ENCODE measurements at regions not wholly inside any gene's neighbourhood (a gene's known extent, or its start where the extent isn't known, plus 50 kb on each side); places are given as distances from the start of the nearest gene placed in this dataset.

- peaks cover 3% of the 10 kb centered on the region for H3K4me1 ChIP-seq
- intact Hi-C loops (cut with DNase I) = no loop called here
- no peaks in the 10 kb centered on the region for H3K36me3 ChIP-seq
- no peak for DNase-seq (ENCODE audit: extremely low spot score in 2 of 2)
- no peaks in the 10 kb centered on the region for H3K27me3 ChIP-seq
- no peak overlapping the region for H3K4me3 ChIP-seq
- no peaks in the 10 kb centered on the region for H3K9me3 ChIP-seq
- TF ChIP-seq CTCF (IDR thresholded peaks at IDR 0.05) = no peak
- no peak for TF ChIP-seq POLR2A (IDR thresholded peaks at IDR 0.05)
- no peak for TF ChIP-seq POLR2AphosphoS5 (IDR thresholded peaks at IDR 0.05; ENCODE audit: insufficient read depth in 1 of 2, low read depth in 1 of 2)
- no peak overlapping the region for H3K27ac ChIP-seq
These were observed 158.8 kb upstream of the AADAT start for GRCh38 chr4:170248576-170248975.

GRCh38 chr4:170248029-170248428, 158.3 kb upstream of the AADAT start:
- H3K9me3 ChIP-seq = no peaks in the 10 kb centered on the region
- no peaks in the 10 kb centered on the region for H3K27me3 ChIP-seq
- intact Hi-C loops (cut with DNase I) = no loop called here
- TF ChIP-seq CTCF (IDR thresholded peaks at IDR 0.05) (no peak), POLR2AphosphoS5 (IDR thresholded peaks at IDR 0.05; ENCODE audit: insufficient read depth in 1 of 2, low read depth in 1 of 2) (no peak), POLR2A (IDR thresholded peaks at IDR 0.05) (no peak)
- no peak overlapping the region for H3K4me3 ChIP-seq
- DNase-seq (ENCODE audit: extremely low spot score in 2 of 2) = no peak
- peaks cover 8% of the 10 kb centered on the region for H3K4me1 ChIP-seq
- no peak overlapping the region for H3K27ac ChIP-seq
- H3K36me3 ChIP-seq = no peaks in the 10 kb centered on the region

GRCh38 chr4:170247596-170247995, 157.8 kb upstream of the AADAT start:
- H3K9me3 ChIP-seq = no peaks in the 10 kb centered on the region
- TF ChIP-seq POLR2AphosphoS5 (IDR thresholded peaks at IDR 0.05; ENCODE audit: insufficient read depth in 1 of 2, low read depth in 1 of 2) (no peak), CTCF (IDR thresholded peaks at IDR 0.05) (no peak), POLR2A (IDR thresholded peaks at IDR 0.05) (no peak)
- intact Hi-C loops (cut with DNase I) = no loop called here
- H3K4me3 ChIP-seq = no peak overlapping the region
- no peaks in the 10 kb centered on the region for H3K36me3 ChIP-seq
- no peaks in the 10 kb centered on the region for H3K27me3 ChIP-seq
- peaks cover 12% of the 10 kb centered on the region for H3K4me1 ChIP-seq
- H3K27ac ChIP-seq = no peak overlapping the region
- DNase-seq (ENCODE audit: extremely low spot score in 2 of 2) = no peak

GRCh38 chr4:170243662-170244288, 154.0 kb upstream of the AADAT start:
- Histone ChIP-seq H3K27me3 (no peaks in the 10 kb centered on the region), H3K36me3 (no peaks in the 10 kb centered on the region), H3K9me3 (no peaks in the 10 kb centered on the region), H3K27ac (no peak overlapping the region), H3K4me1 (peaks cover 21% of the 10 kb centered on the region), H3K4me3 (no peak overlapping the region)
- TF ChIP-seq POLR2A (IDR thresholded peaks at IDR 0.05) = no peak
- TF ChIP-seq CTCF (IDR thresholded peaks at IDR 0.05) = no peak
- TF ChIP-seq POLR2AphosphoS5 (IDR thresholded peaks at IDR 0.05; ENCODE audit: insufficient read depth in 1 of 2, low read depth in 1 of 2) = no peak
- no peak for DNase-seq (ENCODE audit: extremely low spot score in 2 of 2)
- intact Hi-C loops (cut with DNase I) = no loop called here

- H3K9me3 ChIP-seq = no peaks in the 10 kb centered on the region
These were observed 152.7 kb upstream of the AADAT start for GRCh38 chr4:170242471-170242870.

More at GRCh38 chr4:170242471-170242870, 152.7 kb upstream of the AADAT start:
- intact Hi-C loops (cut with DNase I) = no loop called here
- H3K36me3 ChIP-seq = no peaks in the 10 kb centered on the region
- H3K4me1 ChIP-seq = peaks cover 21% of the 10 kb centered on the region
- no peak for DNase-seq (ENCODE audit: extremely low spot score in 2 of 2)
- no peak overlapping the region for H3K4me3 ChIP-seq
- no peaks in the 10 kb centered on the region for H3K27me3 ChIP-seq
- TF ChIP-seq POLR2AphosphoS5 (IDR thresholded peaks at IDR 0.05; ENCODE audit: insufficient read depth in 1 of 2, low read depth in 1 of 2) (peak in 1 of 2 donors; percentile 62), CTCF (IDR thresholded peaks at IDR 0.05) (no peak), POLR2A (IDR thresholded peaks at IDR 0.05) (no peak)
- no peak overlapping the region for H3K27ac ChIP-seq
